Hepatocyte (in vitro differentiated cells): ENCODE measurements at regions not wholly inside any gene's neighbourhood (a gene's known extent, or its start where the extent isn't known, plus 50 kb on each side); places are given as distances from the start of the nearest gene placed in this dataset.

Experiments
- DNase-seq: peaks from one replicate; pipeline ENCODE4 v3.0.0-alpha.2; 2016; ENCODE audit warnings: low spot score
- H2AFZ ChIP-seq: fragments of 200-600 bp; sonication (generic); 2 replicates; pipeline ENCODE4 v1.6.0; 2016; ENCODE audit warnings: antibody characterized with exemption, mild to moderate bottlenecking
- H3K27ac ChIP-seq: fragments of 200-600 bp; sonication (generic); 2 replicates; pipeline ENCODE4 v1.5.1; 2016; ENCODE audit warnings: mild to moderate bottlenecking
- H3K27me3 ChIP-seq: fragments of 200-600 bp; sonication (generic); 2 replicates; pipeline ENCODE4 v1.6.1; 2016
- H3K36me3 ChIP-seq: fragments of 200-600 bp; sonication (generic); replicated peaks from 2 replicates; pipeline ENCODE4 v1.5.1; 2016; ENCODE audit warnings: low read depth; ENCODE audit not compliant: insufficient read depth
- H3K4me1 ChIP-seq: fragments of 200-600 bp; sonication (generic); 2 replicates; pipeline ENCODE4 v1.5.1; 2016; ENCODE audit warnings: mild to moderate bottlenecking, moderate library complexity; ENCODE audit not compliant: insufficient read depth
- H3K4me2 ChIP-seq: fragments of 200-600 bp; sonication (generic); 2 replicates; pipeline ENCODE4 v1.6.0; 2016
- H3K4me3 ChIP-seq: fragments of 200-600 bp; sonication (generic); 2 replicates; pipeline ENCODE4 v1.5.1; 2016; ENCODE audit warnings: mild to moderate bottlenecking
- H3K79me2 ChIP-seq: fragments of 200-600 bp; sonication (generic); 2 replicates; pipeline ENCODE4 v1.6.0; 2017; ENCODE audit warnings: mild to moderate bottlenecking
- H3K9me2 ChIP-seq: fragments of 200-600 bp; sonication (generic); replicated peaks from 2 replicates; pipeline ENCODE4 v1.6.0; 2017; ENCODE audit warnings: mild to moderate bottlenecking; ENCODE audit not compliant: insufficient read depth
- H3K9me3 ChIP-seq: fragments of 200-600 bp; sonication (generic); 2 replicates; pipeline ENCODE4 v1.5.1; 2016; ENCODE audit warnings: low read depth, mild to moderate bottlenecking
- H4K20me1 ChIP-seq: fragments of 200-600 bp; sonication (generic); 2 replicates; pipeline ENCODE4 v1.6.0; 2016; ENCODE audit warnings: mild to moderate bottlenecking; ENCODE audit not compliant: insufficient read depth, poor library complexity, severe bottlenecking
- CTCF ChIP-seq: fragments of 200-600 bp; sonication (generic); IDR thresholded peaks from 2 replicates; pipeline ENCODE4 v1.5.1; 2016; ENCODE audit warnings: antibody characterized with exemption, mild to moderate bottlenecking; ENCODE audit not compliant: poor library complexity
- EZH2 ChIP-seq: fragments of 200-600 bp; sonication (generic); IDR thresholded peaks from 2 replicates; pipeline ENCODE4 v1.6.1; 2016; ENCODE audit warnings: antibody characterized with exemption, mild to moderate bottlenecking, borderline replicate concordance
- EZH2phosphoT487 ChIP-seq: fragments of 200-600 bp; sonication (generic); IDR thresholded peaks from one replicate; pipeline ENCODE4 v1.6.1; 2018; ENCODE audit warnings: antibody characterized with exemption, mild to moderate bottlenecking, low read depth, moderate library complexity; ENCODE audit not compliant: unreplicated experiment, severe bottlenecking
- WGBS: methylation state at CpG from one replicate; pipeline ENCODE4 v1.1.6; 2016; ENCODE audit warnings: low lambda C conversion rate; ENCODE audit errors: missing lambda C conversion rate; 5-methylcytosine and 5-hydroxymethylcytosine counted together

GRCh38 chr2:21610304-21610703, 486.5 kb downstream of the TDRD15 start:
- Histone ChIP-seq H3K27me3 (no peaks in the 10 kb centered on the region), H3K4me3 (no peak overlapping the region), H3K9me2 (no peaks in the 10 kb centered on the region), H3K4me1 (no peaks in the 10 kb centered on the region), H3K4me2 (no peak overlapping the region), H3K27ac (no peak overlapping the region), H3K36me3 (no peaks in the 10 kb centered on the region), H4K20me1 (no peaks in the 10 kb centered on the region), H3K9me3 (no peaks in the 10 kb centered on the region), H3K79me2 (no peaks in the 10 kb centered on the region), H2AFZ (no peak overlapping the region)
- WGBS = 87% methylated on average over 3 of the region's 3 CpGs
- no peak for DNase-seq
- TF ChIP-seq EZH2phosphoT487 = no peak
- no peak for TF ChIP-seq EZH2
- TF ChIP-seq CTCF = no peak

- Histone ChIP-seq H3K9me2 (no peaks in the 10 kb centered on the region), H3K36me3 (no peaks in the 10 kb centered on the region), H3K9me3 (no peaks in the 10 kb centered on the region), H3K27ac (no peak overlapping the region), H3K79me2 (no peaks in the 10 kb centered on the region), H3K27me3 (no peaks in the 10 kb centered on the region), H4K20me1 (no peaks in the 10 kb centered on the region), H3K4me3 (no peak overlapping the region), H2AFZ (no peak overlapping the region), H3K4me2 (no peak overlapping the region), H3K4me1 (no peaks in the 10 kb centered on the region)
- no peak for DNase-seq
- TF ChIP-seq EZH2phosphoT487 = no peak
- no peak for TF ChIP-seq EZH2
- no peak for TF ChIP-seq CTCF
- 74% methylated on average over 5 of the region's 5 CpGs for WGBS
Observed at GRCh38 chr2:21617885-21618434, 494.2 kb downstream of the TDRD15 start.

- Histone ChIP-seq H3K79me2 (no peaks in the 10 kb centered on the region), H3K36me3 (no peaks in the 10 kb centered on the region), H3K27me3 (no peaks in the 10 kb centered on the region), H3K9me3 (no peaks in the 10 kb centered on the region), H3K4me3 (no peak overlapping the region), H3K9me2 (no peaks in the 10 kb centered on the region), H2AFZ (no peak overlapping the region), H3K27ac (no peak overlapping the region), H3K4me2 (no peak overlapping the region), H3K4me1 (no peaks in the 10 kb centered on the region), H4K20me1 (no peaks in the 10 kb centered on the region)
- TF ChIP-seq CTCF = no peak
- no peak for TF ChIP-seq EZH2
- no peak for TF ChIP-seq EZH2phosphoT487
- 89% methylated on average over 5 of the region's 5 CpGs for WGBS
- no peak for DNase-seq
Observed at GRCh38 chr2:21620771-21621170, 497.0 kb downstream of the TDRD15 start.

GRCh38 chr2:21627938-21628337, 504.2 kb downstream of the TDRD15 start:
- no peak overlapping the region for H2AFZ ChIP-seq
- no peaks in the 10 kb centered on the region for H3K36me3 ChIP-seq
- H3K4me1 ChIP-seq = no peaks in the 10 kb centered on the region
- no peak overlapping the region for H3K27ac ChIP-seq
- no peak for DNase-seq
- no peaks in the 10 kb centered on the region for H3K79me2 ChIP-seq
- H3K4me3 ChIP-seq = no peak overlapping the region
- H4K20me1 ChIP-seq = no peaks in the 10 kb centered on the region
- no peaks in the 10 kb centered on the region for H3K27me3 ChIP-seq
- TF ChIP-seq EZH2 (no peak), CTCF (peak; percentile 29)
- no peaks in the 10 kb centered on the region for H3K9me2 ChIP-seq
- no peaks in the 10 kb centered on the region for H3K9me3 ChIP-seq
- H3K4me2 ChIP-seq = no peak overlapping the region
